ENCODE measurements at regions not wholly inside any gene's neighbourhood (a gene's known extent, or its start where the extent isn't known, plus 50 kb on each side); places are given as distances from the start of the nearest gene placed in this dataset.

DNA sequence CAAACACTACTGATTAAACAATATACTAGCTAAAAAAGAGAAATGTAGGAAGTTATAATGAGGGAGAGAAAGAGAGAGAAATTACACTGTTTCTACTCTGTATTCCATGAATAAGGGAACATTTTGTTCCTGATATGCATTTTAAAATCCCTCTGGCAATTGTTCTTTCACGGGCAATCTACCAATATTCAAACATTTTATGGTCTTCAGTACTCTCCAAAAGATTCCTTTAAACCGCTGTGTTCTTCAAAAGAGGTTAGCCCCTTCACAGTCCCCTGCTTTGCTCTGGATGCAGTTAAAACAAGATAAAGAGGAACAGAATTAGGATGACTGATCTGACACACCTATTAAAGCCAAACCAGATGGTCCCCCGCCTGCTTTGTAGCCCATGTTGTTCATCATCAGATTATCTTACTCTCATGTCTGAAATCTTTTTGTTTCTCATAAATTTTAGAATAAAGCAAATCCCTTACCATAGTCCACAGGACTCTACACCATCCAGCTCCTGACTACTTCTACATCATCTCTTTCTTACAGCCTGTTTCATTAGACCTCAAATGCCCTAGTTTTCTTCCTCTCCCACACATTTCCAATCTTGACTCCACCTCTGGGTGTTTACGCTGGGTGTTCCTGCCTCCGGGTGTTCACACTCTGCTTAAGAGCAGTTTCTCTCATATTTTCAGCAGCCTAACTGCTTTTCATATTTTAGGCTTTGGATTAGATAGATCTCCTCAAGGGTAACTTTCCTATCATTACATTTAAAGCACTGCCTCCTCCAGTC lies 399.7 kb downstream of the COL12A1 start:
- TF ChIP-seq GATA2 (IDR thresholded peaks at IDR 0.05; ENCODE audit: low read depth, low read length), result no peak
- TF ChIP-seq GATA3 (IDR thresholded peaks at IDR 0.05; ENCODE audit: low read depth, low read length), result no peak

GRCh38 chr6:74798302-74798701 lies 407.6 kb downstream of the COL12A1 start:
- TF ChIP-seq GATA3 (IDR thresholded peaks at IDR 0.05; ENCODE audit: low read depth, low read length) (no peak), GATA2 (IDR thresholded peaks at IDR 0.05; ENCODE audit: low read depth, low read length) (no peak)

- TF ChIP-seq GATA3 (IDR thresholded peaks at IDR 0.05; ENCODE audit: low read depth, low read length) (no peak), GATA2 (IDR thresholded peaks at IDR 0.05; ENCODE audit: low read depth, low read length) (no peak)
These were observed 420.6 kb downstream of the COL12A1 start for GRCh38 chr6:74785236-74785635.

DNA sequence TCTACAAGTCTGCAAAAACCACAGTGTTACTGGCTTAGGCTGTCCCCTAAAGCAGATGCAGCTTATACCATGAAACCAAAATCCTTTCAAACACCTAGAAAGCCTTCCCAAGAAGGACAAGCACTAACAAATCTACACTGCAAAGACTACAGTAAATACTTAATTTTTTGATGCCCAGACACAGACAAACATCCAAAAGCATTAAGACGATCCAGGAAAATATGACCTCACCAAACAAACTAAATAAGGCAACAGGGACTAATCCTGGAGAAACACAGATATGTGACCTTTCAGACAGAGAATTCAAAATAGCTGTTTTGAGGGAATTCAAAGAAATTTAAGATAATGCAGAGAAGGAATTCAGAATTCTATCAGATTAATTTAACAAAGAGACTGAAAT lies 423.5 kb downstream of the COL12A1 start:
- TF ChIP-seq GATA2 (IDR thresholded peaks at IDR 0.05; ENCODE audit: low read depth, low read length) (no peak), GATA3 (IDR thresholded peaks at IDR 0.05; ENCODE audit: low read depth, low read length) (no peak)

- TF ChIP-seq GATA2 (IDR thresholded peaks at IDR 0.05; ENCODE audit: low read depth, low read length) (no peak), GATA3 (IDR thresholded peaks at IDR 0.05; ENCODE audit: low read depth, low read length) (no peak)
These were observed 425.0 kb downstream of the COL12A1 start for GRCh38 chr6:74780831-74781230.

DNA sequence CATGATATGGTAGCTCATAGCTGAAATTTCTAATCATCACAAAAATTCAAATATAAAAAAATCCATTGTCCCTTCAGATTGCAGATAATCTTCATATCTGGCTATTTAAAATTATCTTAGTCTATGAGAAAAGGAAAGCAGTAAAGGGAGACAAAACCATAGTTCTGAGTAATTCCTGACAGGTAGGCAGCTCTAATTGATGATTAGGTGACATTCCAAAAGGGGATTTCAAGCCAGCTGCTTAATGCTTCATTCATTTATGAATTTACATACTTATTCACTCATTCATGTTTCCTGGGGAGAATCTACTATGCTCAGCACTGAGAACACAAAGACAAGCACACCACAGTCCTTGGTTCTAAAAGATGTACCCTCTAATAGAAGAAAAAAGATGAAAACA lies 437.1 kb downstream of the COL12A1 start:
- TF ChIP-seq GATA3 (IDR thresholded peaks at IDR 0.05; ENCODE audit: low read depth, low read length), result no peak

DNA sequence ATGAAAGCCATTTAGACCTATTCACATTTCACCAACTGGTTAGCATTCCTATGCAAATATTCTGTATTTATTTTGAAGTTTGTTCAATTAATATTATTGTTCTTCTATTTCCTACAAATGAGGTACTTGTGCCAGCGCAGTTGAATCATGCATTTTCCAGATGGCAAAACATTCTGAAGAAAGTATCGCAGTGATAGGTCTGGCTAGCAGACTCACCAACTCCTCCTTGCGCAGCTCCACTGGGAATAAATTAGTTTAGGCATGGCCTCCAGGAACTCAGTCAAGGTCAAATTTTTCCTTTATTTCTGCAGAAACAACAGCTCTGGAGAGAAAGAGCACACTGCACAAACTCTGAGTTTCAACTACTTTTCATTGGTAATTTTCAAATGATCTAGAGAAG lies 437.7 kb downstream of the COL12A1 start:
- TF ChIP-seq GATA3 (IDR thresholded peaks at IDR 0.05; ENCODE audit: low read depth, low read length) (no peak), GATA2 (IDR thresholded peaks at IDR 0.05; ENCODE audit: low read depth, low read length) (no peak)

DNA sequence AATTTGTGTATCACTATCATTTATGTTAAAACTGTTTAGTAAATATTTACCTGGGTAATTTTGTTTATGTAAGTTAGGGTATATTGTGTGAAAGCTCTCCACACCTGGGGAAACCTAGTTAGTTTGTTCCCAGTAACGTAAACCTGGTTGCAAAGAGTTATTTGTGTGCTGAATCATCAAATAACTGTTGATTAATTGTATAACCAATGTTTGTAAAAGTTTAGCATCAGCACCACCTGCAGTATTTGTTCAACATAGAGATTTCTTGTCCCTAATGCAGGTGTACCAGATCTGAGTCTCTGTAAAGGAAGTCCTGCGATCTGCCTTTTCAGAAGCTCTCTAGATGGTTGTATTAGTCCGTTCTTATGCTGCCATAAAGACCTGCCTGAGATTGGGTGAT lies 440.4 kb downstream of the COL12A1 start:
- TF ChIP-seq GATA3 (IDR thresholded peaks at IDR 0.05; ENCODE audit: low read depth, low read length) (no peak), GATA2 (IDR thresholded peaks at IDR 0.05; ENCODE audit: low read depth, low read length) (no peak)

DNA sequence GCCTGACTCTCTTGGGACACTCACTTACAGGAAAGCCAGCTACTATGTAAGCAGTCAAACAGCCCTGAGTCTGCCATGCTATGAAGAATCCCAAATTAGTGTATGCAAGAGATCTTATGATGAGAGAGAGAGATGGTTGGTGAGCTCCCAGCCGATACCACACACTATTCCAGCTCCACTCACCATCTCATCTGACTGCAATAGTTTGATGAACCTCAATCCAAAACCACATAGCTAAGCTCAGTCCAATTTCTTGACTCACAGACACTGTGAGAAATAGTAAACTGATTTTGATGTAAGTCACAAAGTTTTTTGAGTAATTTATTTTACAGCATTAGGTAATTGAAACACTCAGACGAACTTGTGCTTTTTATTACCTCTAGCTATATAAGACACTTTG lies 441.4 kb downstream of the COL12A1 start:
- no peak for TF ChIP-seq GATA2 (IDR thresholded peaks at IDR 0.05; ENCODE audit: low read depth, low read length)
- no peak for TF ChIP-seq GATA3 (IDR thresholded peaks at IDR 0.05; ENCODE audit: low read depth, low read length)

- no peak for TF ChIP-seq GATA2 (IDR thresholded peaks at IDR 0.05; ENCODE audit: low read depth, low read length)
- no peak for TF ChIP-seq GATA3 (IDR thresholded peaks at IDR 0.05; ENCODE audit: low read depth, low read length)
These were observed 443.0 kb downstream of the COL12A1 start for GRCh38 chr6:74762841-74763240.

DNA sequence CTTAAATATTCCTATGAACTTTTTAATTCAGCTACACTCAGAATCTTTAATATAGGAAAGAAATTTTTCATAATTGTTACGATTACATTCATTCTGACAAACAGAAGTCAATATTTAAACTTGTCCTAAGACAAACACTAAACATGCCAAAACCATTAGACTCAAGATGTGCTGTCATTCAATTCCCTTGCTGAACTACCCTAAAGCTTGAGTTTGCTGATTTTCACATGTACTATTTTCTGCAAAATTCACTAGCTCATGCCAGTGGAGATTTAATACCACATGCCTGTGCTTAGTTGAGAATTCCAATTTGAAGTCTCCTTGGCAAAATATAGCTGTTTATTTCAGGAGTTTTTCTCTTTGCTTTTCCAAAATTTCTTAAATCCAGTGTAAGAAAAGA lies 448.0 kb downstream of the COL12A1 start:
- TF ChIP-seq GATA2 (IDR thresholded peaks at IDR 0.05; ENCODE audit: low read depth, low read length) (no peak), GATA3 (IDR thresholded peaks at IDR 0.05; ENCODE audit: low read depth, low read length) (no peak)

- no peak for TF ChIP-seq GATA3 (IDR thresholded peaks at IDR 0.05; ENCODE audit: low read depth, low read length)
- TF ChIP-seq GATA2 (IDR thresholded peaks at IDR 0.05; ENCODE audit: low read depth, low read length), result no peak
These were observed 448.9 kb downstream of the COL12A1 start for GRCh38 chr6:74756923-74757322.

- no peak for TF ChIP-seq GATA2 (IDR thresholded peaks at IDR 0.05; ENCODE audit: low read depth, low read length)
- no peak for TF ChIP-seq GATA3 (IDR thresholded peaks at IDR 0.05; ENCODE audit: low read depth, low read length)
These were observed 450.1 kb downstream of the COL12A1 start for GRCh38 chr6:74755778-74756177.

GRCh38 chr6:74755196-74755595 lies 450.7 kb downstream of the COL12A1 start:
- TF ChIP-seq GATA2 (IDR thresholded peaks at IDR 0.05; ENCODE audit: low read depth, low read length) (no peak), GATA3 (IDR thresholded peaks at IDR 0.05; ENCODE audit: low read depth, low read length) (no peak)

GRCh38 chr6:74753883-74754600 lies 451.8 kb downstream of the COL12A1 start:
- TF ChIP-seq GATA3 (IDR thresholded peaks at IDR 0.05; ENCODE audit: low read depth, low read length), result no peak
- no peak for TF ChIP-seq GATA2 (IDR thresholded peaks at IDR 0.05; ENCODE audit: low read depth, low read length)

Data from SH-SY5Y (cell line).